OCI-LY3 (cell line): ENCODE measurements at regions not wholly inside any gene's neighbourhood (a gene's known extent, or its start where the extent isn't known, plus 50 kb on each side); places are given as distances from the start of the nearest gene placed in this dataset.

Experiments used
- H2AFZ ChIP-seq: fragments of 200-600, 300-600 bp; shearing (Covaris generic); 2 replicates; pipeline ENCODE4 v1.6.0; 2014; ENCODE audit warnings: antibody characterized with exemption, low read depth, low read length
- H3K27ac ChIP-seq: fragments of 200-600, 300-600 bp; sonication (generic); 2 replicates; pipeline ENCODE4 v1.5.1; 2014; ENCODE audit warnings: mild to moderate bottlenecking, low read length, moderate library complexity, mixed read lengths
- H3K27me3 ChIP-seq: fragments of 200-600, 300-600 bp; sonication (generic); 2 replicates; pipeline ENCODE4 v1.6.1; 2014; ENCODE audit warnings: low read depth, low read length, mixed read lengths
- H3K36me3 ChIP-seq: fragments of 200-600, 300-600 bp; sonication (generic); replicated peaks from 2 replicates; pipeline ENCODE3; 2014; ENCODE audit warnings: low read depth, low read length, mixed read lengths
- H3K4me1 ChIP-seq: fragments of 300-600, 200-600 bp; sonication (generic); 2 replicates; pipeline ENCODE4 v1.6.1; 2014; ENCODE audit warnings: low read length, mixed read lengths
- H3K4me2 ChIP-seq: fragments of 200-600, 300-600 bp; sonication (generic); 2 replicates; pipeline ENCODE4 v1.6.1; 2014; ENCODE audit warnings: low read length, mixed read lengths
- H3K4me3 ChIP-seq: fragments of 300-600, 200-600 bp; sonication (generic); 2 replicates; pipeline ENCODE4 v1.5.1; 2014; ENCODE audit warnings: antibody characterized with exemption, mild to moderate bottlenecking, low read length, moderate library complexity
- H3K79me2 ChIP-seq: fragments of 300-600, 200-600 bp; shearing (Covaris generic); 2 replicates; pipeline ENCODE4 v1.6.1; 2014; ENCODE audit warnings: mild to moderate bottlenecking, low read length, mixed read lengths
- H3K9ac ChIP-seq: fragments of 300-600, 200-600 bp; shearing (Covaris generic); 2 replicates; pipeline ENCODE4 v1.6.0; 2014; ENCODE audit warnings: mild to moderate bottlenecking, low read length, moderate library complexity
- H3K9me3 ChIP-seq: fragments of 200-600, 300-600 bp; shearing (Covaris generic); 2 replicates; pipeline ENCODE4 v1.6.1; 2014; ENCODE audit warnings: low read length, mixed read lengths; ENCODE audit not compliant: insufficient read depth
- H4K20me1 ChIP-seq: fragments of 200-600, 300-600 bp; sonication (generic); 2 replicates; pipeline ENCODE4 v1.6.1; 2016; ENCODE audit warnings: low read length, mixed read lengths; ENCODE audit not compliant: insufficient read depth
- CTCF ChIP-seq: fragments of 200-600, 300-600 bp; sonication (generic); IDR thresholded peaks from 2 replicates; pipeline ENCODE4 v1.5.1; 2014; ENCODE audit warnings: antibody characterized with exemption, low read length, low read depth
- EZH2phosphoT487 ChIP-seq: fragments of 200-600 bp; shearing (Covaris generic); IDR thresholded peaks from 2 replicates; pipeline ENCODE4 v1.6.1; 2018; ENCODE audit warnings: antibody characterized with exemption, mixed run types, low read depth

DNA sequence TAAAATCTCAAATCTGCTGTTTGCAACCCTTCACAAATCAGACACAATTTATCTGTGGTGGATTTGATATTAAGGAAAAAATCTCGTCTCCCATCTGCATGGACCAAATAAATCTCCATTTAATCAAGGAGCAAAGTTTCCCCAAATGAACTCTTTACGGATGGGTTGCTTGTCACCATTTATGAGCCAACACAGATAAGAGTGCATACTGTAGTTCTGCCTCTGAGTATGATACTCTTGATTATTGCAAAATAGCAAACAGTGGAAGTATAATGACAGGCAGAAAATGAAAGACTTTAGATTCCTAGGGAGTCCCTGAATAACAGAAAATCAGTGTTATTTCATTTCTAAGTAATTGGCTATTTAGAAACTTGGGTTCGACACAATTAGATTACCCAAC, 1395.9 kb downstream of the FAM181B start:
- H3K27ac ChIP-seq, result no peak overlapping the region
- H3K4me1 ChIP-seq, result no peaks in the 10 kb centered on the region
- H3K4me2 ChIP-seq, result no peak overlapping the region
- TF ChIP-seq EZH2phosphoT487 (no peak), CTCF (no peak)
- H3K27me3 ChIP-seq, result no peaks in the 10 kb centered on the region
- H4K20me1 ChIP-seq, result no peaks in the 10 kb centered on the region
- H3K36me3 ChIP-seq, result no peaks in the 10 kb centered on the region
- no peak overlapping the region for H2AFZ ChIP-seq
- H3K9ac ChIP-seq, result no peak overlapping the region
- no peaks in the 10 kb centered on the region for H3K79me2 ChIP-seq
- H3K9me3 ChIP-seq, result no peaks in the 10 kb centered on the region
- no peak overlapping the region for H3K4me3 ChIP-seq

DNA sequence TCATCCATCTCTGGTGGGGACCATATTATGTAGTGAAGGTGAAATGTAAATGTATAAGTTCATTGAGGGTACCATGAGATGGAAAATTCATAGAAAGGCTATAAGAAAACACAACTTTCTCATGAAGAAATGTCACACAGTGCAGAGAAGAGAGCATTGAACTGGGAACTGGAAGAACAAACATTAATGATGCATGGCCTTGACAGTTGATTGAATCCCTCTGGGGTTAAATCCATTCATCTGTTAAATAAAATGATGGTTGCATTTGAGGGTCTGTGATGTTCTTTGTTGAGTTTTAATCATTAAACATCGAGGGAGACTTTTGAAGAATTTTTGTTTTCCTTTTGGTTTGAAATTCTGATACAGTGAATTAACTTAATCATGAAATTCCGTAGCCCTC, 1401.4 kb downstream of the FAM181B start:
- Histone ChIP-seq H4K20me1 (no peaks in the 10 kb centered on the region), H3K4me3 (no peak overlapping the region), H3K79me2 (no peaks in the 10 kb centered on the region), H3K27me3 (no peaks in the 10 kb centered on the region), H3K36me3 (no peaks in the 10 kb centered on the region), H3K4me1 (no peaks in the 10 kb centered on the region), H3K4me2 (no peak overlapping the region), H3K27ac (no peak overlapping the region), H3K9me3 (no peaks in the 10 kb centered on the region), H2AFZ (no peak overlapping the region), H3K9ac (no peak overlapping the region)
- TF ChIP-seq EZH2phosphoT487 (no peak), CTCF (no peak)

GRCh38 chr11:81331611-81332235, 1401.9 kb downstream of the FAM181B start:
- Histone ChIP-seq H3K9me3 (no peaks in the 10 kb centered on the region), H3K4me3 (no peak overlapping the region), H3K36me3 (no peaks in the 10 kb centered on the region), H2AFZ (no peak overlapping the region), H3K9ac (no peak overlapping the region), H3K27me3 (no peaks in the 10 kb centered on the region), H3K79me2 (no peaks in the 10 kb centered on the region), H3K4me1 (no peaks in the 10 kb centered on the region), H4K20me1 (no peaks in the 10 kb centered on the region), H3K4me2 (no peak overlapping the region), H3K27ac (no peak overlapping the region)
- TF ChIP-seq CTCF (no peak), EZH2phosphoT487 (no peak)

GRCh38 chr11:81331088-81331487, 1402.6 kb downstream of the FAM181B start:
- no peak overlapping the region for H3K9ac ChIP-seq
- H3K27ac ChIP-seq, result no peak overlapping the region
- no peaks in the 10 kb centered on the region for H4K20me1 ChIP-seq
- H3K27me3 ChIP-seq, result no peaks in the 10 kb centered on the region
- H3K4me2 ChIP-seq, result no peak overlapping the region
- no peaks in the 10 kb centered on the region for H3K4me1 ChIP-seq
- no peak overlapping the region for H3K4me3 ChIP-seq
- no peaks in the 10 kb centered on the region for H3K9me3 ChIP-seq
- no peak overlapping the region for H2AFZ ChIP-seq
- TF ChIP-seq CTCF, result no peak
- no peaks in the 10 kb centered on the region for H3K79me2 ChIP-seq
- H3K36me3 ChIP-seq, result no peaks in the 10 kb centered on the region
